Trophoblast cell (in vitro differentiated cells and primary cell): ENCODE measurements at regions not wholly inside any gene's neighbourhood (a gene's known extent, or its start where the extent isn't known, plus 50 kb on each side); places are given as distances from the start of the nearest gene placed in this dataset.

ENCODE experiments used
- DNase-seq, 2 donors: peaks; one replicate each; pipeline ENCODE4 v3.0.0-alpha.2; 2016
- H2AFZ ChIP-seq: 2 replicates; pipeline ENCODE4 v1.6.1; 2013; ENCODE audit warnings: low read length, moderate library complexity, mild to moderate bottlenecking; ENCODE audit not compliant: insufficient read depth, poor library complexity
- H2AK5ac ChIP-seq: 2 replicates; pipeline ENCODE4 v1.6.1; 2013; ENCODE audit warnings: mild to moderate bottlenecking, low read length
- H2BK120ac ChIP-seq: 2 replicates; pipeline ENCODE4 v1.6.1; 2013; ENCODE audit warnings: low read length, mild to moderate bottlenecking, moderate library complexity; ENCODE audit not compliant: insufficient read depth, poor library complexity
- H2BK12ac ChIP-seq: 2 replicates; pipeline ENCODE4 v1.6.1; 2013; ENCODE audit warnings: mild to moderate bottlenecking, low read length, moderate library complexity
- H2BK5ac ChIP-seq: 2 replicates; pipeline ENCODE4 v1.6.1; 2013; ENCODE audit warnings: low read length, low read depth, moderate library complexity, mild to moderate bottlenecking; ENCODE audit not compliant: poor library complexity
- H3K14ac ChIP-seq: 2 replicates; pipeline ENCODE4 v1.6.1; 2013; ENCODE audit warnings: mild to moderate bottlenecking, low read length
- H3K18ac ChIP-seq: 2 replicates; pipeline ENCODE4 v1.6.1; 2013; ENCODE audit warnings: mild to moderate bottlenecking, low read length
- H3K23ac ChIP-seq: 2 replicates; pipeline ENCODE4 v1.6.1; 2013; ENCODE audit warnings: low read length
- H3K27ac ChIP-seq: 2 replicates; pipeline ENCODE4 v1.5.1; 2013; ENCODE audit warnings: low read depth, mild to moderate bottlenecking, inconsistent platforms, low read length, moderate library complexity
- H3K27me3 ChIP-seq: 2 replicates; pipeline ENCODE4 v1.6.1; 2013; ENCODE audit warnings: inconsistent platforms, mild to moderate bottlenecking, low read length, moderate library complexity; ENCODE audit not compliant: insufficient read depth
- H3K36me3 ChIP-seq, 2 experiments: 1 replicate in 1 of 2; 2 replicates in 1 of 2; pipeline ENCODE4 v1.6.1; 2013; ENCODE audit warnings: low read length in 2 of 2, mild to moderate bottlenecking in 2 of 2, moderate library complexity in 1 of 2; ENCODE audit not compliant: insufficient read depth in 2 of 2, control insufficient read depth in 1 of 2
- H3K4ac ChIP-seq: 2 replicates; pipeline ENCODE4 v1.6.1; 2013; ENCODE audit warnings: low read depth, mild to moderate bottlenecking, low read length, moderate library complexity
- H3K4me1 ChIP-seq, 2 experiments: 1 replicate in 1 of 2; 2 replicates in 1 of 2; pipeline ENCODE4 v1.6.1; 2013; ENCODE audit warnings: low read length in 2 of 2, mild to moderate bottlenecking in 2 of 2, moderate library complexity in 1 of 2; ENCODE audit not compliant: insufficient read depth in 2 of 2, control insufficient read depth in 1 of 2
- H3K4me2 ChIP-seq: 2 replicates; pipeline ENCODE4 v1.6.1; 2013; ENCODE audit warnings: inconsistent platforms, mild to moderate bottlenecking, low read length, moderate library complexity
- H3K4me3 ChIP-seq: 2 replicates; pipeline ENCODE4 v1.5.1; 2013; ENCODE audit warnings: mild to moderate bottlenecking, low read depth, low read length, inconsistent platforms
- H3K79me1 ChIP-seq: one replicate; pipeline ENCODE4 v1.6.1; 2013; ENCODE audit warnings: low read length
- H3K79me2 ChIP-seq: 2 replicates; pipeline ENCODE4 v1.6.1; 2013; ENCODE audit warnings: low read length, mild to moderate bottlenecking; ENCODE audit not compliant: control insufficient read depth, insufficient read depth, poor library complexity
- H3K9ac ChIP-seq: 2 replicates; pipeline ENCODE4 v1.6.1; 2013; ENCODE audit warnings: mild to moderate bottlenecking, low read length
- H3K9me3 ChIP-seq: 2 replicates; pipeline ENCODE4 v1.6.1; 2013; ENCODE audit warnings: low read depth, mild to moderate bottlenecking, control low read depth, inconsistent platforms, low read length; ENCODE audit not compliant: insufficient read depth
- H4K12ac ChIP-seq: 2 replicates; pipeline ENCODE4 v1.6.1; 2013; ENCODE audit warnings: low read depth, mild to moderate bottlenecking, low read length, moderate library complexity
- H4K8ac ChIP-seq: 2 replicates; pipeline ENCODE4 v1.6.1; 2013; ENCODE audit warnings: low read depth, mild to moderate bottlenecking, low read length, moderate library complexity
- H4K91ac ChIP-seq: one replicate; pipeline ENCODE4 v1.6.1; 2013; ENCODE audit warnings: low read depth, mild to moderate bottlenecking, low read length, moderate library complexity
- WGBS: extraction: QIAGEN DNeasy Blood & Tissue Kit; methylation state at CpG from one replicate; pipeline ENCODE4 v1.1.7; 2013; ENCODE audit warnings: missing lambda C conversion rate; ENCODE audit not compliant: insufficient read length, insufficient coverage; ENCODE audit errors: extremely low coverage; 5-methylcytosine and 5-hydroxymethylcytosine counted together

DNA sequence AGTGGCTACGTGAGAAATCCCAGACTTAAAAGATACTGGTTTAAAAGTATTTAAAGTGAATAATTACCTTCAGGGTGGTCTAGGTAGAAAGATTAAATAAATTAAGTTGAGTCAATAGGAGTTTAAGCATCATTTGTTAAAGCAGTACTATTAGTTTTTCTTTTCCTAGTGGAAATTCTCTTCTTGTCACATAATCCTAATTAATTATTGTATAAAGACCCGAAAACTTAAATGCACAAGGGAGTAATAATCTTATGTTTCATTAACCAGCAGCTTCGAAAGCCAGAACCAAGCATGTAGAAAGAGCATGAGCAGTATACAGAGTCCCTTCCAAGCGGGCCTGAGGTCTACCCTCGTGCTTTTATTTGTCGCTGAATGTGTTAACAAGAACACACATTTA is 90.2 kb upstream of the SKOR2 start:
- Histone ChIP-seq H3K4me2 (no peak overlapping the region), H3K4me1 (no peaks in the 10 kb centered on the region), H2BK12ac (no peak overlapping the region), H2BK120ac (no peak overlapping the region), H4K91ac (no peak overlapping the region), H4K8ac (no peak overlapping the region), H3K27me3 (no peaks in the 10 kb centered on the region), H2BK5ac (no peak overlapping the region), H3K27ac (no peak overlapping the region), H3K14ac (no peak overlapping the region), H3K4me3 (no peak overlapping the region), H2AK5ac (no peak overlapping the region), H3K4ac (no peak overlapping the region), H3K18ac (no peak overlapping the region), H3K79me2 (no peaks in the 10 kb centered on the region), H3K9me3 (no peaks in the 10 kb centered on the region), H3K9ac (no peak overlapping the region), H2AFZ (no peak overlapping the region), H4K12ac (no peak overlapping the region), H3K23ac (no peak overlapping the region), H3K36me3 (no peaks in the 10 kb centered on the region), H3K79me1 (no peaks in the 10 kb centered on the region)
- no CpG with 5 or more reads among the region's 6 CpGs for WGBS
- DNase-seq: no peak

DNA sequence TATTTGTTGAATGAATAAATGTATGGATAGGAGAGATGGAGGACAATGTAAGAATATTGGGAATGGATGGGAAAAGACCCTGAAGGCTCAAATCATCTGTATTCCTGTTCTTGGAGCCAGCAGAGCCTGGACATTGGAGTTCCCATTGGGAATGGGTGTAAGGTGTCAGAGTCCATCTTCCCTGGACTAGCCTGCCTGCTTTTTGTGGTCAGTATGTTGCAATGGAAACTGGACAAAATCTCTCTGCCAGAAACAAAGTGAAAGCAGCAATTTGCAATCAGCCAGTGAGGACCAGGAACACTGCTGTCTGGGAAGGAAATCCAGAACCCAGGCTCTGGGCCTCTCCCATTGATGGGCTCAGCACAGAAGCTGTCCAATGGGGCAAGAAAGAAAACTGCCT is 83.5 kb upstream of the SKOR2 start:
- Histone ChIP-seq H3K4me1 (no peaks in the 10 kb centered on the region), H4K8ac (no peak overlapping the region), H2BK12ac (no peak overlapping the region)

GRCh38 chr18:47333926-47334635 is 82.6 kb upstream of the SKOR2 start:
- H3K27me3 ChIP-seq: no peaks in the 10 kb centered on the region
- H3K27ac ChIP-seq: no peak overlapping the region
- no peak for DNase-seq
- no peak overlapping the region for H2BK120ac ChIP-seq
- H3K18ac ChIP-seq: no peak overlapping the region
- H4K12ac ChIP-seq: no peak overlapping the region
- H3K4me2 ChIP-seq: no peak overlapping the region
- H3K4ac ChIP-seq: no peak overlapping the region
- no peak overlapping the region for H3K14ac ChIP-seq
- H2AK5ac ChIP-seq: no peak overlapping the region
- H2AFZ ChIP-seq: no peak overlapping the region
- no peak overlapping the region for H4K8ac ChIP-seq
- H3K79me1 ChIP-seq: no peaks in the 10 kb centered on the region
- no peak overlapping the region for H3K4me3 ChIP-seq
- H3K23ac ChIP-seq: no peak overlapping the region
- no peak overlapping the region for H2BK5ac ChIP-seq
- H3K9ac ChIP-seq: no peak overlapping the region
- no peaks in the 10 kb centered on the region for H3K36me3 ChIP-seq
- H3K9me3 ChIP-seq: no peaks in the 10 kb centered on the region
- no CpG with 5 or more reads among the region's 12 CpGs for WGBS
- H2BK12ac ChIP-seq: no peak overlapping the region
- no peaks in the 10 kb centered on the region for H3K79me2 ChIP-seq
- H4K91ac ChIP-seq: no peak overlapping the region
- H3K4me1 ChIP-seq: no peaks in the 10 kb centered on the region

More for the DNA sequence above, 83.5 kb upstream of the SKOR2 start:
- no peaks in the 10 kb centered on the region for H3K27me3 ChIP-seq
- no peak overlapping the region for H4K91ac ChIP-seq
- no peak overlapping the region for H2AFZ ChIP-seq
- no peak overlapping the region for H3K4ac ChIP-seq
- H3K79me2 ChIP-seq: no peaks in the 10 kb centered on the region
- H3K23ac ChIP-seq: no peak overlapping the region
- H3K9ac ChIP-seq: no peak overlapping the region
- no peak for DNase-seq
- H3K79me1 ChIP-seq: no peaks in the 10 kb centered on the region
- no peak overlapping the region for H2BK120ac ChIP-seq
- no peak overlapping the region for H3K18ac ChIP-seq
- H2AK5ac ChIP-seq: no peak overlapping the region
- no peak overlapping the region for H3K27ac ChIP-seq
- H4K12ac ChIP-seq: no peak overlapping the region
- no peak overlapping the region for H3K4me3 ChIP-seq
- no peak overlapping the region for H3K14ac ChIP-seq
- no peaks in the 10 kb centered on the region for H3K36me3 ChIP-seq
- H2BK5ac ChIP-seq: no peak overlapping the region
- H3K4me2 ChIP-seq: no peak overlapping the region
- H3K9me3 ChIP-seq: no peaks in the 10 kb centered on the region

- H4K8ac ChIP-seq: no peak overlapping the region
- no peak overlapping the region for H3K27ac ChIP-seq
- H3K9ac ChIP-seq: no peak overlapping the region
- H4K91ac ChIP-seq: no peak overlapping the region
- H3K27me3 ChIP-seq: no peaks in the 10 kb centered on the region
- no peak overlapping the region for H3K4me3 ChIP-seq
- H3K9me3 ChIP-seq: no peaks in the 10 kb centered on the region
- H3K4me2 ChIP-seq: no peak overlapping the region
- no peak overlapping the region for H3K14ac ChIP-seq
- H3K4ac ChIP-seq: no peak overlapping the region
- H2AK5ac ChIP-seq: no peak overlapping the region
- H3K23ac ChIP-seq: no peak overlapping the region
- H2BK120ac ChIP-seq: no peak overlapping the region
- no peaks in the 10 kb centered on the region for H3K4me1 ChIP-seq
- no CpG with 5 or more reads among the region's 1 CpG for WGBS
- no peaks in the 10 kb centered on the region for H3K79me1 ChIP-seq
- H2BK12ac ChIP-seq: no peak overlapping the region
- no peak overlapping the region for H2AFZ ChIP-seq
- no peak for DNase-seq
- H3K18ac ChIP-seq: no peak overlapping the region
- H4K12ac ChIP-seq: no peak overlapping the region
- no peaks in the 10 kb centered on the region for H3K36me3 ChIP-seq
- no peaks in the 10 kb centered on the region for H3K79me2 ChIP-seq
- H2BK5ac ChIP-seq: no peak overlapping the region
Measured at GRCh38 chr18:47331641-47332040, 80.2 kb upstream of the SKOR2 start.
